Endothelial cell of umbilical vein (primary cell): ENCODE measurements at regions not wholly inside any gene's neighbourhood (a gene's known extent, or its start where the extent isn't known, plus 50 kb on each side); places are given as distances from the start of the nearest gene placed in this dataset.

ENCODE experiments used
- BruUV-seq: library from RNA; stranded (reverse); fragments of 400-500 nt; replicated peaks from 2 replicates; lab custom pipeline; 2021; lab: Mats Ljungman, UMichigan
- CTCF ChIA-PET: fragments of 300-600, 350-600 bp; sonication (Branson Sonifier 250); formaldehyde crosslinking; loops from one replicate; lab custom pipeline; 2021; ENCODE audit warnings: antibody characterized with exemption, inconsistent platforms; lab: Charles Lee
- POLR2A ChIA-PET: fragments of 300-600, 350-600 bp; sonication (Branson Sonifier 250); formaldehyde crosslinking; loops from one replicate; lab custom pipeline; 2021; ENCODE audit warnings: antibody characterized with exemption, inconsistent platforms; lab: Charles Lee
- DNase-seq: peaks from one replicate; pipeline ENCODE4 v3.0.0-alpha.2; 2011; ENCODE audit warnings: low read depth, low spot score
- FAIRE-seq: peaks from 2 replicates; lab custom pipeline; 2011; peaks lifted over from hg19 to GRCh38; lab: Jason Lieb, UNC
- H2AFZ ChIP-seq: 2 replicates; pipeline ENCODE4 v1.6.0; 2012; ENCODE audit warnings: low read depth, low read length, control low read depth, inconsistent platforms
- H3K27ac ChIP-seq: 2 replicates; pipeline ENCODE4 v1.5.1; 2011; ENCODE audit warnings: low read depth, mild to moderate bottlenecking, control low read depth, low read length, moderate library complexity; ENCODE audit not compliant: insufficient read depth
- H3K27me3 ChIP-seq, 2 experiments: 2 replicates each; pipeline versions ENCODE4 v1.6.0 to v1.6.1; 2011; ENCODE audit warnings: low read length in 2 of 2, mixed read lengths in 1 of 2; ENCODE audit not compliant: control insufficient read depth in 2 of 2, insufficient read depth in 2 of 2
- H3K36me3 ChIP-seq, 2 experiments: 2 replicates in 1 of 2; 3 replicates in 1 of 2; pipeline ENCODE4 v1.5.1; 2011; ENCODE audit warnings: low read length in 2 of 2, mild to moderate bottlenecking in 1 of 2, moderate library complexity in 1 of 2; ENCODE audit not compliant: control insufficient read depth in 2 of 2, insufficient read depth in 2 of 2; ENCODE audit errors: extremely low read depth in 1 of 2
- H3K4me1 ChIP-seq: 3 replicates; pipeline ENCODE4 v1.5.1; 2011; ENCODE audit warnings: mild to moderate bottlenecking, low read length; ENCODE audit not compliant: control insufficient read depth, insufficient read depth; ENCODE audit errors: extremely low read depth
- H3K4me2 ChIP-seq: 2 replicates; pipeline ENCODE4 v1.6.1; 2011; ENCODE audit warnings: low read length, control low read depth, mixed read lengths; ENCODE audit not compliant: insufficient read depth
- H3K4me3 ChIP-seq, 3 experiments: fragments of 200-600 bp in 1 of 3; sonication (generic), shearing (Covaris generic) in 1 of 3; replicated peaks in 1 of 3; 2 replicates each; pipeline ENCODE4 v1.5.1; 2011 to 2016; ENCODE audit warnings: control low read depth in 3 of 3, low read length in 3 of 3, mild to moderate bottlenecking in 2 of 3, inconsistent platforms in 1 of 3, low read depth in 1 of 3, moderate library complexity in 1 of 3; ENCODE audit not compliant: insufficient read depth in 1 of 3
- H3K79me2 ChIP-seq: 2 replicates; pipeline ENCODE4 v1.6.0; 2012; ENCODE audit warnings: low read length, inconsistent platforms; ENCODE audit not compliant: control insufficient read depth, insufficient read depth
- H3K9ac ChIP-seq: replicated peaks from 2 replicates; pipeline ENCODE3; 2011; ENCODE audit warnings: low read length, control low read depth; ENCODE audit not compliant: insufficient read depth; ENCODE audit errors: extremely low read depth
- H3K9me1 ChIP-seq: replicated peaks from 3 replicates; pipeline ENCODE4 v1.6.0; 2011; ENCODE audit warnings: mild to moderate bottlenecking, low read length; ENCODE audit not compliant: control insufficient read depth, insufficient read depth; ENCODE audit errors: extremely low read depth
- H3K9me3 ChIP-seq: replicated peaks from 2 replicates; pipeline ENCODE4 v1.5.1; 2012; ENCODE audit warnings: low read length, inconsistent platforms; ENCODE audit not compliant: control insufficient read depth, insufficient read depth
- H4K20me1 ChIP-seq: replicated peaks from 2 replicates; pipeline ENCODE3; 2011; ENCODE audit warnings: mild to moderate bottlenecking, low read length; ENCODE audit not compliant: control insufficient read depth, insufficient read depth; ENCODE audit errors: extremely low read depth
- CTCF ChIP-seq, 2 donors: IDR thresholded peaks; 1 replicate in 1 of 2; 2 replicates in 1 of 2; pipeline ENCODE4 v1.5.1; 2011; ENCODE audit warnings: low read length in 2 of 2, mild to moderate bottlenecking in 2 of 2, moderate library complexity in 2 of 2, control low read depth in 1 of 2, inconsistent platforms in 1 of 2, low read depth in 1 of 2; ENCODE audit not compliant: insufficient read depth in 1 of 2; ENCODE audit errors: extremely low read depth in 1 of 2
- EZH2 ChIP-seq: IDR thresholded peaks from 2 replicates; pipeline ENCODE4 v1.6.1; 2012; ENCODE audit warnings: borderline replicate concordance, low read depth, mild to moderate bottlenecking, moderate library complexity, low read length, inconsistent platforms; ENCODE audit not compliant: severe bottlenecking
- FOS ChIP-seq: IDR thresholded peaks from 2 replicates; pipeline ENCODE4 v1.6.1; 2011; ENCODE audit warnings: mild to moderate bottlenecking, low read length, moderate library complexity, borderline replicate concordance; ENCODE audit not compliant: insufficient read depth
- GATA2 ChIP-seq: IDR thresholded peaks from 2 replicates; pipeline ENCODE4 v1.7.0; 2011; ENCODE audit warnings: low read depth, mild to moderate bottlenecking, moderate library complexity, mixed read lengths, low read length; ENCODE audit not compliant: insufficient read length, insufficient read depth
- JUN ChIP-seq: IDR thresholded peaks from 2 replicates; pipeline ENCODE4 v1.6.1; 2011; ENCODE audit warnings: borderline replicate concordance, low read depth; ENCODE audit not compliant: insufficient read length, insufficient read depth
- MYC ChIP-seq: IDR thresholded peaks from one replicate; pipeline ENCODE4 v1.6.1; 2011; ENCODE audit warnings: mild to moderate bottlenecking, low read depth, low read length
- POLR2A ChIP-seq: IDR thresholded peaks from 2 replicates; pipeline ENCODE4 v1.6.1; 2012; ENCODE audit warnings: low read depth, mild to moderate bottlenecking, control low read depth, low read length
- POLR2AphosphoS5 ChIP-seq: IDR thresholded peaks from 2 replicates; pipeline ENCODE4 v1.6.1; 2012; ENCODE audit warnings: low read depth, mild to moderate bottlenecking, control low read depth, low read length, moderate library complexity; ENCODE audit not compliant: insufficient read depth
- dilution Hi-C: fragments of 300-500 bp; cut with MboI; formaldehyde crosslinking; loops from one replicate; pipeline ENCODE4 v1.15.0; 2019; ENCODE audit warnings: low sequenced_read_pairs; ENCODE audit not compliant: extremely low pct_ligation_motif_present
- intact Hi-C: fragments of 100-400 bp; cut with micrococcal nuclease; formaldehyde crosslinking; loops from one replicate; pipeline ENCODE4 v1.10.0; 2022
- TF ChIP-seq, protein P1 (sequence below): IDR thresholded peaks from 2 replicates; pipeline ENCODE4 v1.6.1; 2011; ENCODE audit not compliant: insufficient read depth, insufficient read length

- intact Hi-C loops (no loop called here), dilution Hi-C loops (no loop called here)
- DNase-seq, result no peak
- FAIRE-seq, result no peak
- no peak overlapping the region for H3K4me2 ChIP-seq
- H2AFZ ChIP-seq, result no peak overlapping the region
- no peak overlapping the region for H3K27ac ChIP-seq
- TF ChIP-seq EZH2 (no peak), GATA2 (no peak), JUN (no peak), MYC (no peak), POLR2AphosphoS5 (no peak), CTCF (IDR thresholded peaks at IDR 0.05; ENCODE audit: extremely low read depth in 1 of 2, insufficient read depth in 1 of 2, low read depth in 1 of 2, low read length in 2 of 2) (no peak), FOS (no peak), POLR2A (no peak)
- TF ChIP-seq, protein P1, sequence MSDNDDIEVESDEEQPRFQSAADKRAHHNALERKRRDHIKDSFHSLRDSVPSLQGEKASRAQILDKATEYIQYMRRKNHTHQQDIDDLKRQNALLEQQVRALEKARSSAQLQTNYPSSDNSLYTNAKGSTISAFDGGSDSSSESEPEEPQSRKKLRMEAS, result no peak
- H3K9me1 ChIP-seq, result no peaks in the 10 kb centered on the region
- H4K20me1 ChIP-seq, result no peaks in the 10 kb centered on the region
- no peaks in the 10 kb centered on the region for H3K36me3 ChIP-seq
- ChIA-PET POLR2A (no interaction called here), CTCF (no interaction called here)
- no peaks in the 10 kb centered on the region for H3K9me3 ChIP-seq
- H3K27me3 ChIP-seq, result no peaks in the 10 kb centered on the region
- no TSS peak for BruUV-seq
- no peaks in the 10 kb centered on the region for H3K4me1 ChIP-seq
- H3K4me3 ChIP-seq, result no peak overlapping the region
- no peak overlapping the region for H3K9ac ChIP-seq
- H3K79me2 ChIP-seq, result no peaks in the 10 kb centered on the region
Measured at GRCh38 chr11:122004446-122004845, 111.6 kb downstream of the BLID start.
